ENCODE measurements at regions not wholly inside any gene's neighbourhood (a gene's known extent, or its start where the extent isn't known, plus 50 kb on each side); places are given as distances from the start of the nearest gene placed in this dataset.

- H3K36me3 ChIP-seq (ENCODE audit: control insufficient read depth, insufficient read depth, low read length), result no peaks in the 10 kb centered on the region
- no peak overlapping the region for H3K4me3 Mint-ChIP-seq
- no peaks in the 10 kb centered on the region for H3K36me3 Mint-ChIP-seq (ENCODE audit: low read depth)
- no peak overlapping the region for H3K27ac Mint-ChIP-seq
- H3K4me1 ChIP-seq (ENCODE audit: control insufficient read depth, insufficient read depth, low read length), result no peaks in the 10 kb centered on the region
- H3K9ac ChIP-seq (ENCODE audit: extremely low read depth, low read length, poor library complexity, severe bottlenecking), result no peak overlapping the region
- WGBS, 2 experiments (ENCODE audit: insufficient coverage in 1 of 2, insufficient read length in 1 of 2), result 90 to 95% methylated on average over 2 of the region's 2 CpGs
- no peaks in the 10 kb centered on the region for H3K9me3 ChIP-seq (ENCODE audit: control insufficient read depth, low read length)
- H3K4me3 ChIP-seq (ENCODE audit: low read length), result no peak overlapping the region
- no peaks in the 10 kb centered on the region for H3K9me3 Mint-ChIP-seq
- H3K27me3 Mint-ChIP-seq (ENCODE audit: insufficient read depth), result no peaks in the 10 kb centered on the region
- no peak for DNase-seq
- no peaks in the 10 kb centered on the region for H3K27me3 ChIP-seq (ENCODE audit: control insufficient read depth, insufficient read depth, low read length, poor library complexity, severe bottlenecking)
- no peak overlapping the region for H3K27ac ChIP-seq (ENCODE audit: low read depth, low read length)
- no peak for TF ChIP-seq CTCF (conservative IDR thresholded peaks at IDR 0.05)
- peaks cover 12% of the 10 kb centered on the region for H3K4me1 Mint-ChIP-seq
Observed at GRCh38 chr18:44545359-44545985, 135.2 kb upstream of the SETBP1 start.

- Mint-ChIP-seq H3K9me3 (no peaks in the 10 kb centered on the region), H3K27ac (no peak overlapping the region), H3K4me3 (no peak overlapping the region), H3K27me3 (ENCODE audit: insufficient read depth) (no peaks in the 10 kb centered on the region), H3K36me3 (ENCODE audit: low read depth) (no peaks in the 10 kb centered on the region), H3K4me1 (peaks cover 20% of the 10 kb centered on the region)
- Histone ChIP-seq H3K9ac (ENCODE audit: extremely low read depth, low read length, poor library complexity, severe bottlenecking) (no peak overlapping the region), H3K4me1 (ENCODE audit: control insufficient read depth, insufficient read depth, low read length) (no peaks in the 10 kb centered on the region), H3K9me3 (ENCODE audit: control insufficient read depth, low read length) (no peaks in the 10 kb centered on the region), H3K27me3 (ENCODE audit: control insufficient read depth, insufficient read depth, low read length, poor library complexity, severe bottlenecking) (no peaks in the 10 kb centered on the region), H3K27ac (ENCODE audit: low read depth, low read length) (no peak overlapping the region), H3K4me3 (ENCODE audit: low read length) (no peak overlapping the region), H3K36me3 (ENCODE audit: control insufficient read depth, insufficient read depth, low read length) (no peaks in the 10 kb centered on the region)
- TF ChIP-seq CTCF (conservative IDR thresholded peaks at IDR 0.05), result no peak
- DNase-seq, result no peak
- 81 to 100% methylated on average over 1 to 3 of the region's 3 CpGs for WGBS, 2 experiments (ENCODE audit: insufficient coverage in 1 of 2, insufficient read length in 1 of 2)
Observed at GRCh38 chr18:44546954-44547353, 133.7 kb upstream of the SETBP1 start.

- WGBS, 2 experiments (ENCODE audit: insufficient coverage in 1 of 2, insufficient read length in 1 of 2), result 95 to 96% methylated on average over 5 to 7 of the region's 7 CpGs
- Histone ChIP-seq H3K27ac (ENCODE audit: low read depth, low read length) (no peak overlapping the region), H3K9ac (ENCODE audit: extremely low read depth, low read length, poor library complexity, severe bottlenecking) (no peak overlapping the region), H3K4me3 (ENCODE audit: low read length) (no peak overlapping the region), H3K27me3 (ENCODE audit: control insufficient read depth, insufficient read depth, low read length, poor library complexity, severe bottlenecking) (no peaks in the 10 kb centered on the region), H3K9me3 (ENCODE audit: control insufficient read depth, low read length) (no peaks in the 10 kb centered on the region), H3K36me3 (ENCODE audit: control insufficient read depth, insufficient read depth, low read length) (no peaks in the 10 kb centered on the region), H3K4me1 (ENCODE audit: control insufficient read depth, insufficient read depth, low read length) (peaks cover 5% of the 10 kb centered on the region)
- DNase-seq, result no peak
- peaks cover 33% of the 10 kb centered on the region for H3K4me1 Mint-ChIP-seq
- no peak overlapping the region for H3K4me3 Mint-ChIP-seq
- H3K36me3 Mint-ChIP-seq (ENCODE audit: low read depth), result no peaks in the 10 kb centered on the region
- H3K9me3 Mint-ChIP-seq, result no peaks in the 10 kb centered on the region
- no peak overlapping the region for H3K27ac Mint-ChIP-seq
- no peaks in the 10 kb centered on the region for H3K27me3 Mint-ChIP-seq (ENCODE audit: insufficient read depth)
- no peak for TF ChIP-seq CTCF (conservative IDR thresholded peaks at IDR 0.05)
Observed at GRCh38 chr18:44548291-44549221, 132.1 kb upstream of the SETBP1 start.

Measured in endodermal cell (in vitro differentiated cells).